ENCODE measurements at regions not wholly inside any gene's neighbourhood (a gene's known extent, or its start where the extent isn't known, plus 50 kb on each side); places are given as distances from the start of the nearest gene placed in this dataset.

- no peak for DNase-seq
Observed at GRCh38 chr2:9773903-9774239, 69.4 kb upstream of the TAF1B start.

GRCh38 chr2:9774266-9774665 is 69.0 kb upstream of the TAF1B start:
- DNase-seq, result no peak

GRCh38 chr2:9775351-9775750 is 67.9 kb upstream of the TAF1B start:
- no peak for DNase-seq

- DNase-seq, result no peak
Observed at GRCh38 chr2:9775999-9776712, 67.1 kb upstream of the TAF1B start.

- DNase-seq, result no peak
Observed at GRCh38 chr2:9777081-9777480, 66.2 kb upstream of the TAF1B start.

DNA sequence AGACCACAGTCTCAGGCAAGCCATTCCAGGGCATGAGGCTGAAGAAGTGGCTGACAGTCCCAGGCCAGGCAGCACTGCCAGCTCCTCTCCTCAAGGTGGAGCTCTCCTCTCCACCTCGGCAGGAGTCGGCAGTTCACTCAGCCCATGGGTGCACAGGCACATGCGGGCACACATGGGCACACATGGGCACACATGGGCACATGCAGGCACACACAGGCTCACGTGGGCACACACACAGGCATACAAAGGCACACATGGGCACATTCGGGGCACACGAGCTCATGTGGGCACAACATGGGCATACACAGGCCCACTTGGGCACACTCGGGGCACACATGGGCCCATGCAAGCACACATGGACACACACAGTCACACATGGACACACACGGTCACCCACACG is 65.3 kb upstream of the TAF1B start:
- DNase-seq, result no peak

DNA sequence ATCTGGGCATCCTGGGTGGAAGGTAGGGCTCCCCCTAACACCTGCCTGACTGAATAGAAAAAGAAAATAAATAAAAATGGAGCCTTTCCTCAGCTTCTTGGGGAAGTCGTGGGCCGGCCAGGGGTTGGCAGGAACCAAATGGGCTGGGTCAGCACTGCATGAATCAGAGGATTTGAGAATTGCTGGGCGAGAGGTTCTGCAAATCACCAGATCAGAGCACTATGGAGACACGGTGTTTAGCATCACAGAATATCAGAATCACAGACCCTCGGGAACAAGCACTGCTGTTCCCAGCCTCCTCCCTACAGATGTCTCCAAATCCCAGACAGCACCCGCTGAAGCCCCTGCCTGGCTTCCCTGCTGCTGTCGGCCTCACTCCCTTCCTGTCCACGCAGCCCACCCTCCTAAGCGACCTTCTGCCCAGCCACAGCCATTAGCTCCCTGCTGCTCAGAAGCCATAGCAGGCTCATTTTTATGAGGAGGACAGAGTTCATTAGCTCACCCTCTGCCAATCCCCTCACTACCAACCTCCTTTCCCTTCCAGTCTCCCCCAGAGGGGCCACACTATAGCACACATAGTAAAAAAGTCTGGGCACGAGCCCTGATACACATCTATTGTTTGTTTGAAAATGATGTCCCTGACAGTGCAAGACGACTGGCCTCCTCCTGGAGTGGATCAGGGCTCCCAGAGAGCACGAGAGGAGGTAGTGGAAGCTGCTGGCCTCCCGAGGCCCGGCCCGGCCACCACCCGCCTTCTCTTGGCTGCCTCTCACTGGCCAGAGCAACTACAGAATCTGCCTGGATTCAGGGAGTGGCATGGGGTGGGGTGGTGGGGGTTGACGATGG is 64.6 kb upstream of the TAF1B start:
- no peak for DNase-seq

- no peak for DNase-seq
Observed at GRCh38 chr2:9779596-9780264, 63.5 kb upstream of the TAF1B start.

DNA sequence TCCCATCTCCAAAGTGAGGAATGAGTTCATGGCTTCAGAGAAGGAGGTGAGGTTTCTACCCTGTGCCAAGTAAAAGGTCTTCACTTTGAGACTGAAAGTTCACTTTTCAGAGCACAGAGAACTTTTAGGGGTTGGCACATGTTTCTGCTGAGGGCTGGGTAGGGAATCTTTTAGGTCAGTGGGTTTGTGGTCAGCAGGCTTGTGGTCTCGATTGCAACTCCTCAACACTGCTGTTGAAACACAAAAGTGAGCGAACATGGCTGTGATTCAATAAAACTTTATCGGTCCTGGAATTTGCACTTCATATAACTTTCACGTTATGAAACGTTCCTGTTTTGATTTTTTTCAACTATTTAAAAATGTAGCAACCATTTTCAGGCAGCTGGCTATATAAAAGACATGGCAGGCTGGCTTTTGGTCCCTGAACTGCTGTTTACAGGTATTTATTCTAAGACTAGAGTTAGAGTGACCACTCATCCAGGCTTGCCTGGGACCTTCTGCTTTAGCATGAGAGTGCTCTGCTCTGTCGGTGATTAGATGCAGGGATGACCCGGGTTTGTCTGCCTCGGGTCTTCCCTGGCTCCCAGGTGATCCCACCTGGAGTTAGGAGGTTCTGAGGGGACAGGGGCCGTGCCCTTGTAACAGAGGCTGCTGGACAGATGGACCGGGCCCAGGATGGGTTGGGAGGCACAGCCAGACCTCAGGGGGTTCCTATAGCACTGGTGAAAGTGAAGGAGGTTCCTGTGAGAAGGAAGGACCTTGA is 62.7 kb upstream of the TAF1B start:
- DNase-seq, result no peak

DNA sequence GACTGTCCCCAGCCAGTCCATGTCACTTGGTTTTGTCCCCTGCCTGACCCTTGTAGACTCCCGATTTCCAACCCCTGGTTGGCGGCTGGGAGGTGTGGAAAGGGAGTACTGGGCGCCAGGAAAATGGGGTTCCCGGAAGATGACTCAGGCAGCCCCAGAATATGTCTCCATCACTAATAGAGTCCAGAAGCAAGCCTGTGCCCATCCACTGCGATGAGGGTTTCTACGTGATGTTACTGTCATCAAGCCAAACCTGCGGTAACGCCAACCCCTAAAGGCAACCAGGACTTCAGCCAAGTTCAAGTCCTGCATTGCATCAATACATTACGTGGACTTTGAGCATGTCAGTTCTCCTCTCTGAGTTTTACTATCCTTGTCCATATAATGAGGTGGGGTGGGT is 62.0 kb upstream of the TAF1B start:
- DNase-seq, result no peak

DNA sequence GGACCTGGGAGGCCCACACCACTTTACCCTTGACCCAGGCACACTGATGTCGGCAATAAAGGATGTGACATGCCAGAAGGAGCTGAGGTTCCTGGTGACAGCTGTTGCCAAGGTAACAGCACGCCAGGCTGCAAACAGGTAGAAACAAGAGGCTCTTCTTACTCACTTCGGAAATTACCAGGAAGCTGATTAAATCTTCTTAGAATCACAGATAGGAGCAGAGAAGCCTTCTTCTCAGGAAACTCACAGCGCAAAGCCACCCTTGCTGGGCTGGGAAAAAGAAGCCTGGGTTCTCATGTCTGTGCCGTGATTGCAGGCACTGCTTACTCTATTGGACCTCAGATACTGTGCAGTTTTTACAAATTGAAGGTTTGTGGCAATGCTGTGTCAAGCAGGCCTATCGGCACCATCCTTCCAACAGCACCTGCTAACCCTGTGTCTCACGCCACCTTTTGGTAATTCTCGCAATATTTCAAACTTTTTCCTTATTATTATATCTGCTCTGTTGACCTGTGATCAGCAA is 61.0 kb upstream of the TAF1B start:
- DNase-seq, result peak in 1 of 2 experiments; percentile 25

DNA sequence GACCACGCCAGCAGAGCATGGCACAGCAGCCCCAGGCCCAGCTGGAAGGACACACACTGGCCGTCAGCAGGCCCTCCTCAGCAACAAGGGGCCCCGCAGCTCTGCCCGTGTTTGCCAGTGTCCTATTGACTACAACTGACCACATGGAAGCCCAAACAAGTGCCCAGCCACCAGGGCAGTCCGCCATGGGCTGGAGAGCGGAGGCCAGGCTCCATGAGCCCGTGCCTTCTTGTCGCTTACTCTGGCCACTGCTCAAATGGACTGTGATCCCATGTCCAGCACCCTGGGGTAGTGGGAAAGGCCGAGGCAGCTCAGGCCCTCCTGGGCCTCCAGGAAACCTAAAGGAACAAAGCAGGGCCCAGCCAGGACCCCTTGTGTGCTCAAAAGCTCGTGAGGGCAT is 53.9 kb upstream of the TAF1B start:
- DNase-seq, result no peak

DNA sequence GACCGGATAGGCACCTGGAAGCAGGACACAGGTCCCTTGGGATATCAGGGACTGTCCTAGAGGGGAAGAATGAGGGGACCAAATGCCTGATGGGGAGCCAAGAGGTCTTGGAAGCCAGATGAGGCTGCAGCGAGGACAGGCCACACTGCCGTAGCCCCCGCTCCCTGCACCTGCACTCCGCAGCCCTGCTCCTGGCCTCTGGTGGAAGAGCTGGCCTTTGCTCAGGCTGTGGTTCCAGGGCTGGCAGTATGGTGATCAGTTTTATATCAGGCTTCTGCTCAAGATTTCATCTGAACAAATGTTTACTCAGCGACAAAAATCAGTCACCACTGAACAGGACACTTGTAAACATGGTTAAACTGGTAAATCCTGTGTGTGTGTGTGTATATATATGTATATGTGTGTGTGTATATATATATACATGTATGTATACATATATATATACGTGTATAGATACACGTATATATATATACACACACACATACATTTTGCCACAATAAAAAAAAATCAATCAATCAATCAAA is 52.5 kb upstream of the TAF1B start:
- no peak for DNase-seq

GRCh38 chr2:9791711-9792110 is 51.6 kb upstream of the TAF1B start:
- DNase-seq, result no peak

- no peak for DNase-seq
Observed at GRCh38 chr2:9793156-9793917, 49.9 kb upstream of the TAF1B start.

All from NCI-H187 (cell line).